ENCODE measurements at regions not wholly inside any gene's neighbourhood (a gene's known extent, or its start where the extent isn't known, plus 50 kb on each side); places are given as distances from the start of the nearest gene placed in this dataset.

DNA sequence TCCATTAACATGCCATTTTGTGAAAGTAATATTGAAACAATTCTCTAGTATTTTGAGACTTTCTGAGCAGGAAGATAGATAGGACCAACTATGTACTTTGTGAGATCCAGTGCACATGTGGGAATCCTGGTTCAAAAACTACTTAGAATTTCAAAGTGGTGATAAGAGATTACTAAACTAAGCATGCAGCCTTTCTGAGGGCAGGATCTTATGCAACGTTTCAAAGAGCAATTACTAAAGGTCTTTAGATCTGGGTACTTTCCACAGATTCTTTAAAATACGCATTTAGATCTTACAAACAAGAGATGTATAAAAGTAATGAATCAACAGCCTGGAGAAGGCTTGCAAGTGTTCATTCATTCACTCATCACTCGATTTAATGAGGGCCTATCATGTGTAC lies 124.4 kb upstream of the TRIB2 start:
- Mint-ChIP-seq H3K27ac (no peak overlapping the region), H3K4me3 (no peak overlapping the region), H3K4me1 (peaks cover 33% of the 10 kb centered on the region), H3K27me3 (peaks cover 3% of the 10 kb centered on the region), H3K9me3 (ENCODE audit: insufficient read depth) (no peaks in the 10 kb centered on the region)
- H3K27ac ChIP-seq (ENCODE audit: low read length in 2 of 2) = no peak overlapping the region
- no peaks in the 10 kb centered on the region for H3K36me3 ChIP-seq (replicated peaks in 1 of 2; ENCODE audit: control extremely low read depth in 1 of 2, control insufficient read depth in 1 of 2, extremely low read depth in 1 of 2, insufficient read depth in 2 of 2, low read length in 1 of 2)
- H3K79me2 ChIP-seq (ENCODE audit: control insufficient read depth, insufficient read depth, low read length) = no peaks in the 10 kb centered on the region
- CTCF ChIA-PET = interaction anchor here (1.2 kb wide), 1 partner anchor 22 kb away, joined by 3 read pairs; no protein-coding TSS in a partner anchor
- H3K4me2 ChIP-seq (replicated peaks; ENCODE audit: low read depth, low read length, poor library complexity, severe bottlenecking) = no peak overlapping the region
- H3K9me3 ChIP-seq (ENCODE audit: control extremely low read depth in 1 of 3, control insufficient read depth in 2 of 3, insufficient read depth in 1 of 3, low read length in 2 of 3) = no peaks in the 10 kb centered on the region
- ATAC-seq (ENCODE audit: low read depth) (no peak), DNase-seq (no peak)
- no peaks in the 10 kb centered on the region for H4K20me1 ChIP-seq (ENCODE audit: control insufficient read depth, insufficient read depth, low read length, poor library complexity, severe bottlenecking)
- no peaks in the 10 kb centered on the region for H3K27me3 ChIP-seq (replicated peaks in 1 of 4; ENCODE audit: control extremely low read depth in 1 of 4, control insufficient read depth in 3 of 4, insufficient read depth in 4 of 4, low read length in 3 of 4)
- POLR2A ChIA-PET = no interaction called here
- H3K9ac ChIP-seq (ENCODE audit: low read length) = no peak overlapping the region
- peaks cover 34% of the 10 kb centered on the region in 2 donors for H3K4me1 ChIP-seq (ENCODE audit: control insufficient read depth in 2 of 2, insufficient read depth in 2 of 2, low read length in 2 of 2)
- intact Hi-C loops (cut with micrococcal nuclease) = no loop called here
- TF ChIP-seq EZH2 (IDR thresholded peaks at IDR 0.05; ENCODE audit: borderline replicate concordance, insufficient read depth, low read depth, low read length, poor library complexity, severe bottlenecking) = no peak
- TF ChIP-seq, protein P1, sequence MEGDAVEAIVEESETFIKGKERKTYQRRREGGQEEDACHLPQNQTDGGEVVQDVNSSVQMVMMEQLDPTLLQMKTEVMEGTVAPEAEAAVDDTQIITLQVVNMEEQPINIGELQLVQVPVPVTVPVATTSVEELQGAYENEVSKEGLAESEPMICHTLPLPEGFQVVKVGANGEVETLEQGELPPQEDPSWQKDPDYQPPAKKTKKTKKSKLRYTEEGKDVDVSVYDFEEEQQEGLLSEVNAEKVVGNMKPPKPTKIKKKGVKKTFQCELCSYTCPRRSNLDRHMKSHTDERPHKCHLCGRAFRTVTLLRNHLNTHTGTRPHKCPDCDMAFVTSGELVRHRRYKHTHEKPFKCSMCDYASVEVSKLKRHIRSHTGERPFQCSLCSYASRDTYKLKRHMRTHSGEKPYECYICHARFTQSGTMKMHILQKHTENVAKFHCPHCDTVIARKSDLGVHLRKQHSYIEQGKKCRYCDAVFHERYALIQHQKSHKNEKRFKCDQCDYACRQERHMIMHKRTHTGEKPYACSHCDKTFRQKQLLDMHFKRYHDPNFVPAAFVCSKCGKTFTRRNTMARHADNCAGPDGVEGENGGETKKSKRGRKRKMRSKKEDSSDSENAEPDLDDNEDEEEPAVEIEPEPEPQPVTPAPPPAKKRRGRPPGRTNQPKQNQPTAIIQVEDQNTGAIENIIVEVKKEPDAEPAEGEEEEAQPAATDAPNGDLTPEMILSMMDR (IDR thresholded peaks at IDR 0.05) = no peak
- WGBS (ENCODE audit: insufficient coverage) = 100% methylated on average over 1 of the region's 3 CpGs
- H3K4me3 ChIP-seq (ENCODE audit: control extremely low read depth in 1 of 5, extremely low read depth in 1 of 5, insufficient read depth in 1 of 5, low read depth in 2 of 5, low read length in 4 of 5) = no peak overlapping the region
- no peak overlapping the region for H2AFZ ChIP-seq (ENCODE audit: insufficient read depth, low read depth, low read length, poor library complexity, severe bottlenecking)

DNA sequence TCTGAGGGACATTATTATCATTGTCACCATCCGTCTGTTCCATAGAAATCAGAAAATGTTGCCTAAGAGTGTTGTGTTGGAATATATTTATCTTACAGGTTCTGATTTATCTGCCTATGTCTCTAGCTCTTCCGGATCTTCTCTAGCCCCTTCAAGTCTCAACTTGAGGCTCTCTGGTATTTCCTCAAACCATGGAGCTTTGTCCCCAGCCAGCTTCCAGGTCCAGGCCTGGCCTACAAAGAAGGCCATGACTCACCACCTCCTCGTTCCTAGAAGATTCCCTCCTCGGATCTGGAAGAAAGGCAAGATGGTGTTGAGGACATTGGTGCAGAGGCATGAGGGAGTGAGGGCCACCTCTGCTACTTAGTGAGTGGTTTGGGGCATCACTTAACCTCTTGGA lies 122.1 kb upstream of the TRIB2 start:
- H3K79me2 ChIP-seq (ENCODE audit: control insufficient read depth, insufficient read depth, low read length) = no peaks in the 10 kb centered on the region
- H3K9ac ChIP-seq (ENCODE audit: low read length) = no peak overlapping the region
- peaks cover 3% of the 10 kb centered on the region for H3K27me3 Mint-ChIP-seq
- peaks cover 11% of the 10 kb centered on the region in 2 donors for H3K4me1 ChIP-seq (ENCODE audit: control insufficient read depth in 2 of 2, insufficient read depth in 2 of 2, low read length in 2 of 2)
- ChIA-PET POLR2A (no interaction called here), CTCF (no interaction called here)
- H3K27ac Mint-ChIP-seq = no peak overlapping the region
- ATAC-seq (ENCODE audit: low read depth) (no peak), DNase-seq (no peak)
- intact Hi-C loops (cut with micrococcal nuclease) = no loop called here
- H3K9me3 Mint-ChIP-seq (ENCODE audit: insufficient read depth) = no peaks in the 10 kb centered on the region
- H2AFZ ChIP-seq (ENCODE audit: insufficient read depth, low read depth, low read length, poor library complexity, severe bottlenecking) = no peak overlapping the region
- no peaks in the 10 kb centered on the region for H3K9me3 ChIP-seq (ENCODE audit: control extremely low read depth in 1 of 3, control insufficient read depth in 2 of 3, insufficient read depth in 1 of 3, low read length in 2 of 3)
- no peak overlapping the region for H3K4me3 ChIP-seq (ENCODE audit: control extremely low read depth in 1 of 5, extremely low read depth in 1 of 5, insufficient read depth in 1 of 5, low read depth in 2 of 5, low read length in 4 of 5)
- H3K4me3 Mint-ChIP-seq = no peak overlapping the region
- no peak for TF ChIP-seq EZH2 (IDR thresholded peaks at IDR 0.05; ENCODE audit: borderline replicate concordance, insufficient read depth, low read depth, low read length, poor library complexity, severe bottlenecking)
- TF ChIP-seq, protein P1 (IDR thresholded peaks at IDR 0.05) = no peak
- H3K4me2 ChIP-seq (replicated peaks; ENCODE audit: low read depth, low read length, poor library complexity, severe bottlenecking) = no peak overlapping the region
- no peaks in the 10 kb centered on the region for H3K36me3 ChIP-seq (replicated peaks in 1 of 2; ENCODE audit: control extremely low read depth in 1 of 2, control insufficient read depth in 1 of 2, extremely low read depth in 1 of 2, insufficient read depth in 2 of 2, low read length in 1 of 2)
- H3K27me3 ChIP-seq (replicated peaks in 1 of 4; ENCODE audit: control extremely low read depth in 1 of 4, control insufficient read depth in 3 of 4, insufficient read depth in 4 of 4, low read length in 3 of 4) = no peaks in the 10 kb centered on the region
- H3K4me1 Mint-ChIP-seq = peaks cover 10% of the 10 kb centered on the region
- H3K27ac ChIP-seq (ENCODE audit: low read length in 2 of 2) = no peak overlapping the region
- WGBS (ENCODE audit: insufficient coverage) = 100% methylated on average over 3 of the region's 4 CpGs
- no peaks in the 10 kb centered on the region for H4K20me1 ChIP-seq (ENCODE audit: control insufficient read depth, insufficient read depth, low read length, poor library complexity, severe bottlenecking)

All from B cell (primary cell).